SK-N-MC (cell line): ENCODE measurements at regions not wholly inside any gene's neighbourhood (a gene's known extent, or its start where the extent isn't known, plus 50 kb on each side); places are given as distances from the start of the nearest gene placed in this dataset.
A peak's percentile ranks its signal among the peaks of the same experiment; 100 is the strongest.
"Not testable (repeated sequence)": the region's sequence is repeated elsewhere in the genome, so short reads cannot be mapped to it uniquely, and the experiment has no call there.

Source experiments
- DNase-seq: peaks from one replicate; pipeline ENCODE4 v3.0.0-alpha.2; 2011; ENCODE audit warnings: low read depth, low spot score
- H3K27ac ChIP-seq: fragments of 200-600 bp; sonication (generic); 2 replicates; pipeline ENCODE4 v1.5.1; 2016; ENCODE audit warnings: mixed run types
- H3K36me3 ChIP-seq: fragments of 200-600 bp; sonication (generic); 2 replicates; pipeline ENCODE4 v1.6.1; 2017; ENCODE audit warnings: antibody characterized with exemption, low read length, mixed read lengths; ENCODE audit not compliant: insufficient read depth
- H3K4me3 ChIP-seq: fragments of 200-600 bp; sonication (generic); 2 replicates; pipeline ENCODE4 v1.5.1; 2016
- H3K9ac ChIP-seq: fragments of 200-600 bp; sonication (generic); 2 replicates; pipeline ENCODE4 v1.8.0; 2017; ENCODE audit warnings: mixed run types, mixed read lengths; ENCODE audit not compliant: insufficient read length
- H3K9me3 ChIP-seq: fragments of 200-600 bp; sonication (generic); 2 replicates; pipeline ENCODE4 v1.6.1; 2017; ENCODE audit warnings: low read depth, mild to moderate bottlenecking, antibody characterized with exemption, low read length, moderate library complexity, mixed read lengths
- EZH2 ChIP-seq: fragments of 200-600 bp; sonication (generic); IDR thresholded peaks from one replicate; pipeline ENCODE4 v1.6.1; 2017; ENCODE audit warnings: antibody characterized with exemption
- FOXP2 ChIP-seq: optimal IDR thresholded peaks from 2 replicates; pipeline ENCODE3; 2011; ENCODE audit warnings: mild to moderate bottlenecking, moderate library complexity; ENCODE audit not compliant: insufficient read depth; ENCODE audit errors: extremely low read length, control extremely low read depth
- POLR2AphosphoS5 ChIP-seq: IDR thresholded peaks from 2 replicates; pipeline ENCODE4 v1.6.1; 2012; ENCODE audit warnings: mild to moderate bottlenecking, low read depth, low read length, borderline replicate concordance

- H3K9ac ChIP-seq: no peak overlapping the region
- no peak for DNase-seq
Measured at GRCh38 chr4:125551466-125551865, 236.7 kb downstream of the FAT4 start.

GRCh38 chr4:125551967-125552366 lies 237.2 kb downstream of the FAT4 start:
- DNase-seq: no peak
- Histone ChIP-seq H3K27ac (no peak overlapping the region), H3K9ac (no peak overlapping the region), H3K36me3 (no peaks in the 10 kb centered on the region), H3K9me3 (no peaks in the 10 kb centered on the region), H3K4me3 (no peak overlapping the region)
- TF ChIP-seq FOXP2 (no peak), EZH2 (no peak), POLR2AphosphoS5 (no peak)

More at GRCh38 chr4:125551466-125551865, 236.7 kb downstream of the FAT4 start:
- H3K27ac ChIP-seq: no peak overlapping the region
- no peak overlapping the region for H3K4me3 ChIP-seq
- H3K9me3 ChIP-seq: no peaks in the 10 kb centered on the region
- no peaks in the 10 kb centered on the region for H3K36me3 ChIP-seq
- TF ChIP-seq EZH2 (no peak), FOXP2 (no peak), POLR2AphosphoS5 (no peak)

- TF ChIP-seq FOXP2: no peak
- no peak for TF ChIP-seq POLR2AphosphoS5
- no peak for TF ChIP-seq EZH2
- no peak for DNase-seq
- H3K9me3 ChIP-seq: no peaks in the 10 kb centered on the region
- no peak overlapping the region for H3K4me3 ChIP-seq
- no peak overlapping the region for H3K27ac ChIP-seq
- H3K36me3 ChIP-seq: no peaks in the 10 kb centered on the region
- H3K9ac ChIP-seq: no peak overlapping the region
Measured at GRCh38 chr4:125572601-125573000, 257.8 kb downstream of the FAT4 start.

- TF ChIP-seq POLR2AphosphoS5: no peak
- no peak for TF ChIP-seq EZH2
- TF ChIP-seq FOXP2: no peak
- no peak overlapping the region for H3K4me3 ChIP-seq
- DNase-seq: no peak
- no peaks in the 10 kb centered on the region for H3K36me3 ChIP-seq
- no peak overlapping the region for H3K9ac ChIP-seq
- no peak overlapping the region for H3K27ac ChIP-seq
- no peaks in the 10 kb centered on the region for H3K9me3 ChIP-seq
Measured at GRCh38 chr4:125573368-125573767, 258.6 kb downstream of the FAT4 start.

- TF ChIP-seq POLR2AphosphoS5 (no peak), FOXP2 (no peak), EZH2 (no peak)
- H3K27ac ChIP-seq: no peak overlapping the region
- H3K36me3 ChIP-seq: no peaks in the 10 kb centered on the region
- H3K9me3 ChIP-seq: no peaks in the 10 kb centered on the region
- no peak overlapping the region for H3K4me3 ChIP-seq
- DNase-seq: no peak
- H3K9ac ChIP-seq: no peak overlapping the region
Measured at GRCh38 chr4:125573786-125574185, 259.0 kb downstream of the FAT4 start.

GRCh38 chr4:125582302-125582701 lies 267.5 kb downstream of the FAT4 start:
- Histone ChIP-seq H3K36me3 (no peaks in the 10 kb centered on the region), H3K27ac (no peak overlapping the region), H3K9ac (no peak overlapping the region), H3K4me3 (no peak overlapping the region), H3K9me3 (no peaks in the 10 kb centered on the region)
- DNase-seq: no peak
- TF ChIP-seq POLR2AphosphoS5: no peak

GRCh38 chr4:125590158-125590557 lies 275.4 kb downstream of the FAT4 start:
- TF ChIP-seq FOXP2 (no peak), POLR2AphosphoS5 (no peak), EZH2 (no peak)
- no peak overlapping the region for H3K27ac ChIP-seq
- no peaks in the 10 kb centered on the region for H3K36me3 ChIP-seq
- no peaks in the 10 kb centered on the region for H3K9me3 ChIP-seq
- DNase-seq: no peak
- no peak overlapping the region for H3K4me3 ChIP-seq
- H3K9ac ChIP-seq: no peak overlapping the region

GRCh38 chr4:125591290-125591689 lies 276.5 kb downstream of the FAT4 start:
- no peak overlapping the region for H3K9ac ChIP-seq
- H3K36me3 ChIP-seq: no peaks in the 10 kb centered on the region
- no peak overlapping the region for H3K27ac ChIP-seq
- DNase-seq: no peak
- no peak overlapping the region for H3K4me3 ChIP-seq
- no peaks in the 10 kb centered on the region for H3K9me3 ChIP-seq
- TF ChIP-seq FOXP2 (no peak), EZH2 (no peak), POLR2AphosphoS5 (no peak)

GRCh38 chr4:125594056-125594602 lies 279.4 kb downstream of the FAT4 start:
- no peak overlapping the region for H3K27ac ChIP-seq
- H3K36me3 ChIP-seq: no peaks in the 10 kb centered on the region
- no peak overlapping the region for H3K4me3 ChIP-seq
- H3K9ac ChIP-seq: no peak overlapping the region
- DNase-seq: no peak
- H3K9me3 ChIP-seq: no peaks in the 10 kb centered on the region
- TF ChIP-seq EZH2 (no peak), FOXP2 (no peak)

GRCh38 chr4:125605926-125606325 lies 291.2 kb downstream of the FAT4 start:
- not testable (repeated sequence) for H3K9ac ChIP-seq, H3K36me3 ChIP-seq, H3K9me3 ChIP-seq, H3K4me3 ChIP-seq, DNase-seq
- H3K27ac ChIP-seq: peak overlapping the region; percentile 39; the same call in 1 of the 2 replicates
